GM12874 (cell line): ENCODE measurements at regions not wholly inside any gene's neighbourhood (a gene's known extent, or its start where the extent isn't known, plus 50 kb on each side); places are given as distances from the start of the nearest gene placed in this dataset.

ENCODE experiments used
- TF ChIP-seq, protein P1 (sequence below): IDR thresholded peaks from 2 replicates; pipeline ENCODE4 v1.5.1; 2011; ENCODE audit warnings: low read depth, mild to moderate bottlenecking, control low read depth, low read length, moderate library complexity; ENCODE audit not compliant: insufficient read depth

DNA sequence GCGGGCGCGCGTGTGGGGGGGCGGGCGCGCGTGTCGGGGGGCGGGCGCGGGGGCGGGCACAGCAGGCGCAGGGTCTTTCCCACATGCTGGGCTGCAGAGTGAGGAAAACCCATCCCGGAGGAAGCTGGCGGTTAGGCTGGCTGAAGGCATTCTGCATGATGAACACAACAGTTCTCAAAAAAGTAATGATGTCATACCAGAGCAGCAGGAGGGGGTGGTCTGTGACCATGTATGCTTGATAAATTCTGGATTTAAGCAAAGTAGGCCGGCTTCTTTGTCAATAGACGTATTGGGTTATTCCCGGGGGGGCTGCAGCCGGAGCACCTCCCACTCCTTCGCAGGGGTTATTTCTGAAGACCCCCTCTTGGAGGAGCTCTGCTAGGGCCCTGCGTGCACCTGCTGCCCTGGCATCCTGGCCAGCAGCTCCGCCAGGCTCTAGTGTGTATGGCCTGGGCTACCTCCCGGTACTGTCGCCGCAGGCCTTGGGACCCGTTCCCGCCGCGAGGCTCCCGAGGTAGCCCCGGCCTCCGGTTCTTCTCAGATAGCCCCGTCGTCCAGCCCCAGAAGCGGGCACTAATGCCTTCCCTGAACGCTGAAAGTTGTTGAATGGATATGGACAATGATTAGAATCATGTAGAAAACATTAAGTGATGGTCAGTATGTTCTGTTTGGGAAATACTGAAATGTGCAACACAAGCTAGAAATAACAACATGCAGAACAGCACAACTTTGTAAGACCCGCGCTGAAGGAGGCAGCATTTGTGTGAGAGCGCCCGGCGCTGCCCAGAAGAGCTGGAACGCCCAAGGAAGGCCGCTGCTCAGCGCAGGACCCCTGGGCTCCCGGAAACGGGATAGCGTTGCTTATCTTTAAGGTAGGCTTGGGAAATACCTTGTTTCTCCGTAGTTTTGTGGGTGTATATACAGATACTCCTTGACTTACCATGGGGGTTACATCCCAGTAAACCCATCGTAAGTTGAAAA lies 101.4 kb upstream of the RAB6C start:
- TF ChIP-seq, protein P1, sequence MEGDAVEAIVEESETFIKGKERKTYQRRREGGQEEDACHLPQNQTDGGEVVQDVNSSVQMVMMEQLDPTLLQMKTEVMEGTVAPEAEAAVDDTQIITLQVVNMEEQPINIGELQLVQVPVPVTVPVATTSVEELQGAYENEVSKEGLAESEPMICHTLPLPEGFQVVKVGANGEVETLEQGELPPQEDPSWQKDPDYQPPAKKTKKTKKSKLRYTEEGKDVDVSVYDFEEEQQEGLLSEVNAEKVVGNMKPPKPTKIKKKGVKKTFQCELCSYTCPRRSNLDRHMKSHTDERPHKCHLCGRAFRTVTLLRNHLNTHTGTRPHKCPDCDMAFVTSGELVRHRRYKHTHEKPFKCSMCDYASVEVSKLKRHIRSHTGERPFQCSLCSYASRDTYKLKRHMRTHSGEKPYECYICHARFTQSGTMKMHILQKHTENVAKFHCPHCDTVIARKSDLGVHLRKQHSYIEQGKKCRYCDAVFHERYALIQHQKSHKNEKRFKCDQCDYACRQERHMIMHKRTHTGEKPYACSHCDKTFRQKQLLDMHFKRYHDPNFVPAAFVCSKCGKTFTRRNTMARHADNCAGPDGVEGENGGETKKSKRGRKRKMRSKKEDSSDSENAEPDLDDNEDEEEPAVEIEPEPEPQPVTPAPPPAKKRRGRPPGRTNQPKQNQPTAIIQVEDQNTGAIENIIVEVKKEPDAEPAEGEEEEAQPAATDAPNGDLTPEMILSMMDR: no peak

DNA sequence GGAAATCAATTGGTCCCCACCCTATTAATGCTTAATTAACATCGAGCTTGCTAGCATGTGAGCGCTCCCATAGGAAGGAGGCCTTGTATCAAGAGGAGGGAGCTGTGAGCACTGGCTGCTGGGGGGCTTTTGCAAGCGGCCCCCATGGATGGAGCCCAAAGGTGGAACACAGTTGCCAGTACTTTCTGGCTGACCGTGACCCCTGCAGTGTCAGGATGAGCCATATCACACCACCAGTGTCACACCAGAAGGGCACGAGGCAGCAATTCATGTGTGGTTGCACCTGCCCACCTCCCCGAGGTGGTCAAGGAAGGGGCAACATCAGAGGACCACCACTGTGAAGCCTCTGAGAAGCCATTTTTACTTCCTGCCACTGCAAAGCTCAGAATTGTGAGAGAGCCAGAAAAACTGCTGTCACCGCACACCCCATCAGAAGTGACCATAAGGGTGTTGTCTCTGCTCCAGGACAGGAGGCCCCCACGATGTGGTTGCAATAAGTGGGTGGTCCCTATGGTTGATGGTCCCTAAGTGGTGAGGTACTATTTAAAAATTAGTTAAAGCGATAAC lies 99.8 kb upstream of the RAB6C start:
- TF ChIP-seq, protein P1: no peak

DNA sequence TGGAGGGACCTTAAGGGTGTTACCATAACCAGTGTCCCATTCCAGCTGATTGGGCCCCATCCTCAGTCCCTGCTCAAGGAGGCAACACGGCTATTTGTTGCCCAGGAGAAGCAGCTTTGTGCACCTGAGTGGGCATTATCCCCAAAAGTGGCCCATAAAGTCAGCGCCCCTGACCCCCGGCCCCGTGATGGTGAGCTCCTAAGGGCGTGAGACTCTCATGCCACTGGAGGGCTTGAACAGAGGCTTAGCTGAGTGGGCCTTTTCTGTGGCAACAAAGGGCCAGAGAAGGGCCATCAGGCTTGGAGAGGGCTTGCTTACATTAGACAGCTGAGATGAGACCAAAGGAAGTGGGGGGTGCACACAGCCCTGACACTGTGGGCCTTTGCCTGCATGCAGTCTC lies 99.2 kb upstream of the RAB6C start:
- TF ChIP-seq, protein P1: no peak

DNA sequence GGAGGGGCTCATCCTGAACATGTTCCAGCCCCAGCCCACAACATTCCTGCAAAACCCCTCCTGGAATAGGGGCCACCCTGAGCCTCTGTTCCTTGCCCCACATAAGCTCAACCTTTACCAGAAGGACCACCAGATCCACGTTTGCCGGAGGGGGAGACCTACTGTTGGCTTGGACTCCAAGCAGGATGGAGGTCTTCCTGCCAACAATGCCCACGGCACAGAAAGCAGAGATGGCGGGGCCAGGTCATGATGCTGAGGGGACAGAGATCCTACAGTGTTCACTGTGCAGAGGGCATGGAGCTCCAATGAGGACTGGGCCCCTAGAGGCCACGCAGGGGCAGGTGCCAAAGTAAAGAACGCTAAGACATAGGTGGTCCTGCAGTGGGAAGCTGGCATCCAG lies 98.5 kb upstream of the RAB6C start:
- TF ChIP-seq, protein P1: no peak

DNA sequence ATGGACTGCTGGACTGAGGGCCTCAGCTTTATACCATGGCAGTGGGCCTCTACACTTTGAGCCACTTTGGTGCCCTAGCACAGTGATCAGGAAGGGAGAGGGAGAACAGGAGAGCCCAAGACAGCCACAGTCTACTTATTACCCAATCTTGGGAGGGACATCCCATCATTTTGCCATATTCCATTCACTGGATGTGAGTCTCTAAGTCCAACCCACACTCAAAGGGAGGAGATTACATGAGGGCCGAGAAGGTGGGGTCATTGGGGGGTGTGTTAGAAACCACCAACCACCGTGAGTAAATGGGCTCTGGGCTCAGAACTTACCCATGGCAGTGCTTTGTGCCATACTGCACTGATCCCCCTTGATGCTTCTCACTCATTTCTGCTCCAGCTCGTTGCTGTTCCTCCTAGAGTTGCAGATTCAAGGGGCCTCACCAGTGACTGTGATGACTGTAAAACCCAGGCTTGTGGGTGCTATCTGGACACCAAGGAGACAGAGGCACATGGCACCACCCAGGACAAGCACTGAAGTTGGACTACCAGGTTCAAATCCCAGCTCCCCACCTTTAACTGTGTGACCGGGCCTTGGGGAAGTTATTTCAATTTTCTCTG lies 97.6 kb upstream of the RAB6C start:
- TF ChIP-seq, protein P1: no peak

DNA sequence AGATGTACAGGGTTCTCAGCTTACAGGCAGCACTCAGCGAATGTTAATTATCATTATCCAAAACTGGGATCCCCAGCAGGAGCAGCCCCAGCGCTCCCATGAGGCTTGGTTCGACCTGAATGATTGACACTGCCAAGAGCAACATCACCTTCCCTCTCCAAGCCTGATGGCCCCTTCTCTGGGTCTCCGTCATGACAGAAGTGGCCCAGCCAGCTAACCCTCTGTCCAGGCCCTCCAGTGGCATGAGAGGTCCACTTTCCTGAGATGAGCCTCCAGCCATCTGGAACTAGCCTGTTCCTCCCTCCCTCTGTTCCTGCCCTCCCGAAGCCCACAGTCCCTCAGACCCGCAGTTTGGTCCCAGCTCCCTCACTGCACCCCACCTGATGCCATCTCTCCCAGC lies 97.0 kb upstream of the RAB6C start:
- TF ChIP-seq, protein P1: no peak

DNA sequence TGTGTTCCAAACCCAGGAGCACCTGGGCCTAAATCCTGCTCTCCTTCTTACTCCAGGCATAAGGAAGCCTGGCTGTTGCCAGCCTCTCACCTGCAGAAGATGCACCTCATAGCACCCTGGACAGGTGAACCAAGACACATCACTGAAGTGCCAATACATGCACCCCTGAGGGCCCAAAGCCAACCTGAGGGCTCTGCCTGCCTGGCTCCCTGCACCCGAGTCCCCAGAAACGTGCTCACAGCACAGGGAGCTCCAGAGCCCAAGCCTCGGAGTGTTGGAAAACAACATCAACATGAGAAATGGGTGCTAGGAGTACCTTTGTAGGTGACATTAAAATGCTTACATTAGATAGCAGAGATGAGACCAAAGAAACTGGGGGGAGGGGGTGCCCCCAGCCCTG lies 96.3 kb upstream of the RAB6C start:
- TF ChIP-seq, protein P1: no peak
